IMR-90 (cell line): ENCODE measurements at regions not wholly inside any gene's neighbourhood (a gene's known extent, or its start where the extent isn't known, plus 50 kb on each side); places are given as distances from the start of the nearest gene placed in this dataset.

Source experiments
- ATAC-seq: fragments of 200-7000 bp; cut with Tn5 transposase; 2 replicates; pipeline ENCODE4 v1.9.1; 2020; ENCODE audit warnings: low read depth, mild to moderate bottlenecking, moderate library complexity
- BruUV-seq: library from RNA; stranded (reverse); fragments of 400-500 nt; replicated peaks from 2 replicates; lab custom pipeline; 2021; lab: Mats Ljungman, UMichigan
- CTCF ChIA-PET: fragments of 300-600 bp; formaldehyde crosslinking; extraction: SDS; loops from one replicate; lab custom pipeline; 2021; ENCODE audit warnings: antibody characterized with exemption; lab: Yijun Ruan, JAX
- POLR2A ChIA-PET: fragments of 300-600 bp; sonication (Branson Sonifier 250); formaldehyde crosslinking; loops from one replicate; lab custom pipeline; 2022; ENCODE audit warnings: antibody characterized with exemption; ENCODE audit not compliant: unreplicated experiment; lab: Charles Lee
- DNase-seq: peaks from one replicate; pipeline ENCODE4 v3.0.0; 2013
- H2AFZ ChIP-seq: replicated peaks from 2 replicates; pipeline ENCODE3; 2013; ENCODE audit warnings: low read length, mild to moderate bottlenecking; ENCODE audit not compliant: poor library complexity
- H2AK5ac ChIP-seq: 2 replicates; pipeline ENCODE4 v1.6.1; 2013; ENCODE audit warnings: low read depth, low read length, inconsistent platforms
- H2AK9ac ChIP-seq: replicated peaks from 2 replicates; pipeline ENCODE3; 2013; ENCODE audit warnings: mild to moderate bottlenecking, low read depth, low read length, moderate library complexity; ENCODE audit not compliant: poor library complexity
- H2BK120ac ChIP-seq: 2 replicates; pipeline ENCODE4 v1.6.1; 2013; ENCODE audit warnings: low read depth, low read length, inconsistent platforms
- H2BK15ac ChIP-seq: 3 replicates; pipeline ENCODE4 v1.6.1; 2013; ENCODE audit warnings: low read depth, low read length, inconsistent platforms
- H2BK20ac ChIP-seq: 2 replicates; pipeline ENCODE4 v1.6.1; 2013; ENCODE audit warnings: low read depth, mild to moderate bottlenecking, inconsistent platforms, low read length, moderate library complexity
- H2BK5ac ChIP-seq: 2 replicates; pipeline ENCODE4 v1.6.1; 2013; ENCODE audit warnings: mild to moderate bottlenecking, low read depth, low read length, inconsistent platforms; ENCODE audit not compliant: poor library complexity, severe bottlenecking
- H3K14ac ChIP-seq: replicated peaks from 2 replicates; pipeline ENCODE4 v1.6.1; 2013; ENCODE audit warnings: low read depth, low read length, inconsistent platforms
- H3K18ac ChIP-seq: 2 replicates; pipeline ENCODE4 v1.6.1; 2013; ENCODE audit warnings: low read depth, low read length, control low read depth
- H3K23ac ChIP-seq: 2 replicates; pipeline ENCODE4 v1.6.1; 2013; ENCODE audit warnings: low read depth, low read length, inconsistent platforms
- H3K27ac ChIP-seq: 2 replicates; pipeline ENCODE4 v1.5.1; 2013; ENCODE audit warnings: mild to moderate bottlenecking, control low read depth, low read length; ENCODE audit not compliant: insufficient read depth
- H3K27me3 ChIP-seq: 2 replicates; pipeline ENCODE4 v1.6.1; 2013; ENCODE audit warnings: low read length; ENCODE audit not compliant: control insufficient read depth, insufficient read depth
- H3K36me3 ChIP-seq: 2 replicates; pipeline ENCODE4 v1.6.1; 2013; ENCODE audit warnings: low read length, mixed read lengths; ENCODE audit not compliant: control insufficient read depth, insufficient read depth
- H3K4ac ChIP-seq: 2 replicates; pipeline ENCODE4 v1.6.1; 2013; ENCODE audit warnings: low read depth, low read length, inconsistent platforms
- H3K4me1 ChIP-seq: 2 replicates; pipeline ENCODE4 v1.6.1; 2013; ENCODE audit warnings: low read length, mixed read lengths; ENCODE audit not compliant: control insufficient read depth, insufficient read depth
- H3K4me2 ChIP-seq: 2 replicates; pipeline ENCODE4 v1.6.1; 2013; ENCODE audit warnings: low read depth, mild to moderate bottlenecking, control low read depth, low read length, moderate library complexity
- H3K4me3 ChIP-seq: 2 replicates; pipeline ENCODE4 v1.5.1; 2013; ENCODE audit warnings: low read depth, mild to moderate bottlenecking, control low read depth, low read length, moderate library complexity; ENCODE audit not compliant: insufficient read depth
- H3K56ac ChIP-seq: 2 replicates; pipeline ENCODE4 v1.6.1; 2013; ENCODE audit warnings: low read length, inconsistent platforms; ENCODE audit not compliant: insufficient read depth; ENCODE audit errors: extremely low read depth
- H3K79me1 ChIP-seq, 2 experiments: 2 replicates each; pipeline ENCODE4 v1.6.1; 2013; ENCODE audit warnings: low read length in 2 of 2, inconsistent platforms in 1 of 2, low read depth in 1 of 2
- H3K9ac ChIP-seq: 2 replicates; pipeline ENCODE4 v1.6.1; 2013; ENCODE audit warnings: low read depth, low read length, control low read depth
- H3K9me1 ChIP-seq: 2 replicates; pipeline ENCODE4 v1.6.1; 2013; ENCODE audit warnings: low read length, inconsistent platforms; ENCODE audit not compliant: insufficient read depth
- H3K9me3 ChIP-seq: 2 replicates; pipeline ENCODE4 v1.6.1; 2013; ENCODE audit warnings: low read length; ENCODE audit not compliant: control insufficient read depth, insufficient read depth
- H4K20me1 ChIP-seq: 2 replicates; pipeline ENCODE4 v1.6.1; 2013; ENCODE audit warnings: low read length, inconsistent platforms; ENCODE audit not compliant: insufficient read depth
- H4K5ac ChIP-seq: 2 replicates; pipeline ENCODE4 v1.6.1; 2013; ENCODE audit warnings: mild to moderate bottlenecking, low read depth, low read length, control low read depth
- H4K8ac ChIP-seq, 2 experiments: 2 replicates each; pipeline ENCODE4 v1.6.1; 2013; ENCODE audit warnings: low read depth in 2 of 2, low read length in 2 of 2, control low read depth in 1 of 2, inconsistent platforms in 1 of 2
- H4K91ac ChIP-seq: 2 replicates; pipeline ENCODE4 v1.6.1; 2013; ENCODE audit warnings: low read depth, low read length, inconsistent platforms; ENCODE audit not compliant: insufficient read depth
- BHLHE40 ChIP-seq: fragments of 150-350 bp; IDR thresholded peaks from 2 replicates; pipeline ENCODE4 v1.6.1; 2016; ENCODE audit warnings: mild to moderate bottlenecking, low read depth, low read length
- MAZ ChIP-seq: IDR thresholded peaks from 2 replicates; pipeline ENCODE4 v1.6.1; 2012; ENCODE audit warnings: low read depth, mild to moderate bottlenecking, low read length, improper control_type of control experiment, moderate library complexity, borderline replicate concordance
- RAD21 ChIP-seq: IDR thresholded peaks from 2 replicates; pipeline ENCODE4 v1.6.1; 2012; ENCODE audit warnings: low read length, improper control_type of control experiment
- RCOR1 ChIP-seq: IDR thresholded peaks from 2 replicates; pipeline ENCODE4 v1.6.1; 2012; ENCODE audit warnings: mild to moderate bottlenecking, low read length, improper control_type of control experiment; ENCODE audit not compliant: insufficient replicate concordance
- WGBS, 2 experiments: methylation state at CpG; one replicate each; pipeline versions ENCODE4 v1.1.5 to v1.1.7; 2013; ENCODE audit warnings: missing lambda C conversion rate in 2 of 2; ENCODE audit not compliant: insufficient read length in 1 of 2; ENCODE audit errors: extremely low coverage in 2 of 2; 5-methylcytosine and 5-hydroxymethylcytosine counted together
- dilution Hi-C: fragments of 300-500 bp; cut with HindIII; formaldehyde crosslinking; loops from one replicate; pipeline ENCODE4 v1.14.3; 2018; ENCODE audit warnings: low sequenced_read_pairs; ENCODE audit not compliant: unreplicated experiment
- in situ Hi-C: fragments of 300-500 bp; cut with MboI; formaldehyde crosslinking; loops from 3 replicates; pipeline ENCODE4 v1.14.3; 2019; ENCODE audit warnings: low sequenced_read_pairs, inconsistent platforms, mixed read lengths
- intact Hi-C: fragments of 100-400 bp; cut with micrococcal nuclease; formaldehyde crosslinking; loops from 2 replicates; pipeline ENCODE4 v1.10.0; 2022
- TF ChIP-seq, protein P1 (sequence below): fragments of 150-350 bp; IDR thresholded peaks from 2 replicates; pipeline ENCODE4 v1.6.1; 2017; ENCODE audit warnings: mild to moderate bottlenecking, antibody characterized with exemption, low read length, low read depth

- WGBS, 2 experiments: no CpG with 5 or more reads among the region's 7 CpGs
Observed at GRCh38 chr6:137427656-137428290, 66.4 kb downstream of the OLIG3 start.

More at GRCh38 chr6:137427656-137428290, 66.4 kb downstream of the OLIG3 start:
- H2BK5ac ChIP-seq: no peak overlapping the region
- H2BK20ac ChIP-seq: no peak overlapping the region
- no peak overlapping the region for H3K56ac ChIP-seq
- H4K20me1 ChIP-seq: no peaks in the 10 kb centered on the region
- dilution Hi-C loops: no loop called here
- no peak overlapping the region for H3K4me3 ChIP-seq
- no peak overlapping the region for H3K4me2 ChIP-seq
- BruUV-seq: no TSS peak
- DNase-seq: no peak
- H2BK15ac ChIP-seq: no peak overlapping the region
- no peak overlapping the region for H4K91ac ChIP-seq
- no peaks in the 10 kb centered on the region for H3K79me1 ChIP-seq
- H4K8ac ChIP-seq: no peak overlapping the region
- H3K36me3 ChIP-seq: no peaks in the 10 kb centered on the region
- no peak overlapping the region for H3K23ac ChIP-seq
- POLR2A ChIA-PET: no interaction called here
- H3K9me1 ChIP-seq: no peaks in the 10 kb centered on the region
- H2BK120ac ChIP-seq: no peak overlapping the region
- H3K9me3 ChIP-seq: no peaks in the 10 kb centered on the region
- H4K5ac ChIP-seq: no peak overlapping the region
- no peak overlapping the region for H3K18ac ChIP-seq
- no peak for ATAC-seq
- in situ Hi-C loops: no loop called here
- H3K4ac ChIP-seq: no peak overlapping the region
- H3K27me3 ChIP-seq: peaks cover 13% of the 10 kb centered on the region
- TF ChIP-seq, protein P1, sequence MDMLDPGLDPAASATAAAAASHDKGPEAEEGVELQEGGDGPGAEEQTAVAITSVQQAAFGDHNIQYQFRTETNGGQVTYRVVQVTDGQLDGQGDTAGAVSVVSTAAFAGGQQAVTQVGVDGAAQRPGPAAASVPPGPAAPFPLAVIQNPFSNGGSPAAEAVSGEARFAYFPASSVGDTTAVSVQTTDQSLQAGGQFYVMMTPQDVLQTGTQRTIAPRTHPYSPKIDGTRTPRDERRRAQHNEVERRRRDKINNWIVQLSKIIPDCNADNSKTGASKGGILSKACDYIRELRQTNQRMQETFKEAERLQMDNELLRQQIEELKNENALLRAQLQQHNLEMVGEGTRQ: no peak
- TF ChIP-seq RCOR1 (no peak), BHLHE40 (no peak), RAD21 (no peak), MAZ (no peak)
- H2AK9ac ChIP-seq: no peak overlapping the region
- H2AK5ac ChIP-seq: no peak overlapping the region
- intact Hi-C loops: no loop called here
- H3K9ac ChIP-seq: no peak overlapping the region
- H3K27ac ChIP-seq: no peak overlapping the region
- no peak overlapping the region for H3K14ac ChIP-seq
- H2AFZ ChIP-seq: no peak overlapping the region
- H3K4me1 ChIP-seq: no peaks in the 10 kb centered on the region
- CTCF ChIA-PET: no interaction called here
